GM19324 (cell line): ENCODE measurements at regions not wholly inside any gene's neighbourhood (a gene's known extent, or its start where the extent isn't known, plus 50 kb on each side); places are given as distances from the start of the nearest gene placed in this dataset.
"Not testable (repeated sequence)": the region's sequence is repeated elsewhere in the genome, so short reads cannot be mapped to it uniquely, and the experiment has no call there.

ENCODE experiments used
- ATAC-seq: cut with Tn5 transposase; IDR thresholded peaks from one replicate; pipeline ENCODE4 v1.9.1; 2021; ENCODE audit warnings: mild to moderate bottlenecking, moderate library complexity; ENCODE audit not compliant: unreplicated experiment, low FRiP score

- no peak for ATAC-seq
Observed at GRCh38 chr1:221874285-221875003, 132.6 kb upstream of the DUSP10 start.

GRCh38 chr1:221873673-221874072 is 131.8 kb upstream of the DUSP10 start:
- ATAC-seq: no peak

GRCh38 chr1:221871056-221871455 is 129.2 kb upstream of the DUSP10 start:
- ATAC-seq: no peak

GRCh38 chr1:221869779-221870178 is 127.9 kb upstream of the DUSP10 start:
- no peak for ATAC-seq

- ATAC-seq: no peak
Observed at GRCh38 chr1:221868593-221869303, 126.9 kb upstream of the DUSP10 start.

GRCh38 chr1:221867003-221867402 is 125.1 kb upstream of the DUSP10 start:
- ATAC-seq: no peak

- ATAC-seq: no peak
Observed at GRCh38 chr1:221865808-221866207, 123.9 kb upstream of the DUSP10 start.

- no peak for ATAC-seq
Observed at GRCh38 chr1:221863635-221864034, 121.7 kb upstream of the DUSP10 start.

GRCh38 chr1:221862971-221863370 is 121.1 kb upstream of the DUSP10 start:
- no peak for ATAC-seq

GRCh38 chr1:221858818-221859611 is 117.1 kb upstream of the DUSP10 start:
- no peak for ATAC-seq

GRCh38 chr1:221857094-221857444 is 115.2 kb upstream of the DUSP10 start:
- not testable (repeated sequence) for ATAC-seq

GRCh38 chr1:221856228-221857093 is 114.6 kb upstream of the DUSP10 start:
- no peak for ATAC-seq

- no peak for ATAC-seq
Observed at GRCh38 chr1:221855156-221855555, 113.3 kb upstream of the DUSP10 start.

GRCh38 chr1:221851336-221851735 is 109.4 kb upstream of the DUSP10 start:
- no peak for ATAC-seq

- no peak for ATAC-seq
Observed at GRCh38 chr1:221850470-221851187, 108.7 kb upstream of the DUSP10 start.

- ATAC-seq: no peak
Observed at GRCh38 chr1:221849897-221850296, 108.0 kb upstream of the DUSP10 start.

- no peak for ATAC-seq
Observed at GRCh38 chr1:221849110-221849509, 107.2 kb upstream of the DUSP10 start.

- no peak for ATAC-seq
Observed at GRCh38 chr1:221847676-221848075, 105.8 kb upstream of the DUSP10 start.

GRCh38 chr1:221845650-221846371 is 103.9 kb upstream of the DUSP10 start:
- no peak for ATAC-seq
